HepG2 (cell line): ENCODE measurements at regions not wholly inside any gene's neighbourhood (a gene's known extent, or its start where the extent isn't known, plus 50 kb on each side); places are given as distances from the start of the nearest gene placed in this dataset.

Source experiments
- ATAC-seq: fragments of 200-7000 bp; cut with Tn5 transposase; 3 replicates; pipeline ENCODE4 v1.9.1; 2020; ENCODE audit warnings: mild to moderate bottlenecking, moderate library complexity
- BruUV-seq: library from RNA; stranded (reverse); fragments of 400-500 nt; replicated peaks from 2 replicates; lab custom pipeline; 2021; lab: Mats Ljungman, UMichigan
- CTCF ChIA-PET: fragments of 300-600 bp; formaldehyde crosslinking; extraction: SDS; loops from one replicate; lab custom pipeline; 2021; ENCODE audit warnings: low total read pairs, inconsistent platforms, low intra/inter-chr PET ratio; lab: Yijun Ruan, JAX
- POLR2A ChIA-PET: fragments of 350-600 bp; sonication (Branson Sonifier 250); formaldehyde crosslinking; loops from one replicate; lab custom pipeline; 2020; ENCODE audit warnings: antibody characterized with exemption, inconsistent platforms; lab: Yijun Ruan, JAX
- DNase-seq: peaks from one replicate; pipeline ENCODE4 v3.0.0-alpha.2; 2015; ENCODE audit warnings: low spot score
- FAIRE-seq: peaks from 3 replicates; lab custom pipeline; 2011; peaks lifted over from hg19 to GRCh38; lab: Jason Lieb, UNC
- H2AFZ ChIP-seq: one replicate; pipeline ENCODE4 v1.6.1; 2011; ENCODE audit warnings: low read length, inconsistent platforms
- H3K27ac ChIP-seq: fragments of 300-600 bp; 3 replicates; pipeline ENCODE4 v1.8.0; 2011; ENCODE audit warnings: mixed run types, mild to moderate bottlenecking, mixed read lengths, low read length, inconsistent platforms; ENCODE audit not compliant: insufficient read depth; ENCODE audit errors: extremely low read length
- H3K27me3 ChIP-seq, 2 experiments: fragments of 200-600 bp in 1 of 2; 2 replicates in 1 of 2; 3 replicates in 1 of 2; pipeline versions ENCODE4 v1.6.0 to v1.8.0; 2011; ENCODE audit warnings: low read length in 2 of 2, mild to moderate bottlenecking in 2 of 2, moderate library complexity in 2 of 2, inconsistent platforms in 1 of 2; ENCODE audit not compliant: insufficient read depth in 2 of 2, control insufficient read depth in 1 of 2
- H3K36me3 ChIP-seq, 2 experiments: fragments of 200-600 bp in 1 of 2; replicated peaks in 1 of 2; 2 replicates in 1 of 2; 3 replicates in 1 of 2; pipeline versions ENCODE4 v1.5.1 to v1.8.0; 2011; ENCODE audit warnings: low read length in 2 of 2, inconsistent platforms in 1 of 2; ENCODE audit not compliant: insufficient read depth in 2 of 2, control insufficient read depth in 1 of 2
- H3K4me1 ChIP-seq: 2 replicates; pipeline ENCODE4 v1.5.1; 2012; ENCODE audit warnings: low read length, inconsistent platforms; ENCODE audit not compliant: insufficient read depth
- H3K4me2 ChIP-seq: 2 replicates; pipeline ENCODE4 v1.6.0; 2011; ENCODE audit warnings: low read depth, low read length, inconsistent platforms
- H3K4me3 ChIP-seq, 3 experiments: fragments of 200-600 bp in 1 of 3; sonication (generic), shearing (Covaris generic) in 1 of 3; replicated peaks in 1 of 3; 2 replicates each; pipeline ENCODE4 v1.5.1; 2011 to 2016; ENCODE audit warnings: low read length in 3 of 3, inconsistent platforms in 2 of 3, low read depth in 2 of 3, mild to moderate bottlenecking in 2 of 3, control low read depth in 1 of 3, mixed read lengths in 1 of 3; ENCODE audit not compliant: insufficient read depth in 1 of 3
- H3K79me2 ChIP-seq: one replicate; pipeline ENCODE4 v1.6.1; 2011; ENCODE audit warnings: low read length, inconsistent platforms; ENCODE audit not compliant: insufficient read depth
- H3K9ac ChIP-seq: 2 replicates; pipeline ENCODE4 v1.6.0; 2011; ENCODE audit warnings: mild to moderate bottlenecking, low read depth, low read length, inconsistent platforms; ENCODE audit not compliant: insufficient read depth
- H3K9me3 ChIP-seq: 2 replicates; pipeline ENCODE4 v1.5.1; 2012; ENCODE audit warnings: mild to moderate bottlenecking, low read length
- H4K20me1 ChIP-seq: 2 replicates; pipeline ENCODE4 v1.6.0; 2011; ENCODE audit warnings: inconsistent platforms, mild to moderate bottlenecking, low read length, moderate library complexity; ENCODE audit not compliant: insufficient read depth
- ATM ChIP-seq: fragments of 450-650 bp; IDR thresholded peaks from 2 replicates; pipeline ENCODE4 v1.7.1; 2017; ENCODE audit warnings: mild to moderate bottlenecking, borderline replicate concordance
- CREM ChIP-seq, 2 experiments: sonication (generic) in 1 of 2; formaldehyde crosslinking in 1 of 2; IDR thresholded peaks; 2 replicates each; pipeline versions ENCODE4 v1.4.0 to v1.6.1; 2016 to 2020; ENCODE audit warnings: antibody characterized with exemption in 1 of 2, mild to moderate bottlenecking in 1 of 2, missing genetic modification reagents in 1 of 2
- SMYD3 ChIP-seq: sonication (generic); formaldehyde crosslinking; IDR thresholded peaks from 2 replicates; pipeline ENCODE4 v1.8.1; 2023; ENCODE audit warnings: mild to moderate bottlenecking, missing genetic modification reagents
- SOX13 ChIP-seq, 3 experiments: fragments of 450-650 bp in 1 of 3; sonication (generic) in 1 of 3; formaldehyde crosslinking in 1 of 3; IDR thresholded peaks in 2 of 3; conservative IDR thresholded peaks in 1 of 3; 2 replicates each; pipeline versions ENCODE4 v1.5.0 to v1.6.1; 2016 to 2020; ENCODE audit warnings: antibody characterized with exemption in 1 of 3, mild to moderate bottlenecking in 1 of 3, missing compliant biosample characterization in 1 of 3, missing genetic modification reagents in 1 of 3, moderate library complexity in 1 of 3
- SOX6 ChIP-seq, 2 experiments: fragments of 450-650 bp in 1 of 2; sonication (generic) in 1 of 2; formaldehyde crosslinking in 1 of 2; IDR thresholded peaks; 2 replicates each; pipeline versions ENCODE4 v1.4.0 to v1.6.1; 2017 to 2020; ENCODE audit warnings: antibody characterized with exemption in 1 of 2, mild to moderate bottlenecking in 1 of 2, missing genetic modification reagents in 1 of 2
- TBL1XR1 ChIP-seq: fragments of 150-350 bp; IDR thresholded peaks from 2 replicates; pipeline ENCODE4 v1.6.1; 2014; ENCODE audit warnings: borderline replicate concordance, low read length; ENCODE audit not compliant: partially characterized antibody
- ZKSCAN8 ChIP-seq: IDR thresholded peaks from 2 replicates; pipeline ENCODE4 v1.6.1; 2016; ENCODE audit warnings: borderline replicate concordance, missing genetic modification reagents, missing compliant biosample characterization
- ZMAT3 ChIP-seq: sonication (generic); formaldehyde crosslinking; conservative IDR thresholded peaks from 2 replicates; pipeline ENCODE4 v1.7.0; 2021; ENCODE audit warnings: missing genetic modification reagents
- ZNF143 ChIP-seq: sonication (generic); formaldehyde crosslinking; IDR thresholded peaks from 2 replicates; pipeline ENCODE4 v1.4.0; 2020; ENCODE audit warnings: missing genetic modification reagents
- ZNF333 ChIP-seq: sonication (generic); formaldehyde crosslinking; IDR thresholded peaks from 2 replicates; pipeline ENCODE4 v1.4.0; 2020; ENCODE audit warnings: mild to moderate bottlenecking, missing genetic modification reagents, borderline replicate concordance
- ZNF335 ChIP-seq: sonication (generic); formaldehyde crosslinking; IDR thresholded peaks from 2 replicates; pipeline ENCODE4 v1.4.0; 2020; ENCODE audit warnings: missing genetic modification reagents
- ZNF629 ChIP-seq: sonication (generic); formaldehyde crosslinking; conservative IDR thresholded peaks from 2 replicates; pipeline ENCODE4 v1.5.0; 2020; ENCODE audit warnings: missing genetic modification reagents
- WGBS: methylation state at CpG from one replicate; pipeline ENCODE4 v1.1.6; 2017; ENCODE audit warnings: low lambda C conversion rate; 5-methylcytosine and 5-hydroxymethylcytosine counted together
- in situ Hi-C: cut with HindIII; loops from 2 replicates; pipeline ENCODE4 v1.10.0; 2017; ENCODE audit warnings: low pct_unique_long_range_greater_than_20kb; ENCODE audit not compliant: extremely low pct_ligation_motif_present
- intact Hi-C: fragments of 100-400 bp; cut with micrococcal nuclease; formaldehyde crosslinking; loops from one replicate; pipeline ENCODE4 v1.10.0; 2022; ENCODE audit not compliant: unreplicated experiment
- TF ChIP-seq, protein P1 (sequence below): sonication (generic); formaldehyde crosslinking; IDR thresholded peaks from 2 replicates; pipeline ENCODE4 v1.4.0; 2020; ENCODE audit warnings: missing genetic modification reagents
- TF ChIP-seq, protein P2 (sequence below): sonication (generic); formaldehyde crosslinking; conservative IDR thresholded peaks from 2 replicates; pipeline ENCODE4 v1.4.0; 2020; ENCODE audit warnings: missing genetic modification reagents
- TF ChIP-seq, protein P3 (sequence below): sonication (generic); formaldehyde crosslinking; conservative IDR thresholded peaks from 2 replicates; pipeline ENCODE4 v1.8.0; 2022; ENCODE audit warnings: low read depth, missing genetic modification reagents

DNA sequence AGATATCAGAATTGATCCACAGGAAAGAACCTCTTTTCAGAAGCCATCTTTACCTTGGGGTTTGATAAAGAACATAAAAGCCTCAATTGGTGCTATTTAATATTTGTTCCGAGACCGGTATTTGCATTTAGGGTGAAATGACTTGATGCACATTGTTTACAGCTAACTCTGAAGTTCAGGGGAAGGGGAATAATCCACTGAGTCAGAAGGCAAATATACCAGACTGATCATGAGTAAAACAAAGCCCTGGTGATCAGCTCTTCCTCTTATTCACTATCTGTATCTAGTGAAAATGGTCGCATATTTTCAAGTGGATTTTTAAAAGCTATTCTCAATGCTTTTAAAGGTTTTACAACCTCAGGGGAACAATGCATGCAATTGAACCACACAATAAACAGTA is 53.0 kb upstream of the ATP8B1 start:
- no peak overlapping the region for H2AFZ ChIP-seq
- WGBS = 16% methylated on average over 3 of the region's 3 CpGs
- ChIA-PET POLR2A (no interaction called here), CTCF (no interaction called here)
- H3K4me3 ChIP-seq = no peak overlapping the region
- TF ChIP-seq ZNF143 (CRISPR knock-in tag) (no peak), ZKSCAN8 (no peak)
- TF ChIP-seq, protein P1, sequence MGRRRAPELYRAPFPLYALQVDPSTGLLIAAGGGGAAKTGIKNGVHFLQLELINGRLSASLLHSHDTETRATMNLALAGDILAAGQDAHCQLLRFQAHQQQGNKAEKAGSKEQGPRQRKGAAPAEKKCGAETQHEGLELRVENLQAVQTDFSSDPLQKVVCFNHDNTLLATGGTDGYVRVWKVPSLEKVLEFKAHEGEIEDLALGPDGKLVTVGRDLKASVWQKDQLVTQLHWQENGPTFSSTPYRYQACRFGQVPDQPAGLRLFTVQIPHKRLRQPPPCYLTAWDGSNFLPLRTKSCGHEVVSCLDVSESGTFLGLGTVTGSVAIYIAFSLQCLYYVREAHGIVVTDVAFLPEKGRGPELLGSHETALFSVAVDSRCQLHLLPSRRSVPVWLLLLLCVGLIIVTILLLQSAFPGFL (CRISPR knock-in tag) = no peak
- ATAC-seq (no peak), FAIRE-seq (no peak), DNase-seq (no peak)
- in situ Hi-C loops = no loop called here
- H3K9ac ChIP-seq = no peak overlapping the region
- no peaks in the 10 kb centered on the region for H3K9me3 ChIP-seq
- no peaks in the 10 kb centered on the region for H3K27me3 ChIP-seq
- intact Hi-C loops = loop anchor here (5.0 to 10.0 kb wide), 3 partner anchors 51 to 234 kb away; partner anchors contain the start of genes ATP8B1 and NARS1
- no peaks in the 10 kb centered on the region for H3K4me1 ChIP-seq
- no peaks in the 10 kb centered on the region for H4K20me1 ChIP-seq
- no peaks in the 10 kb centered on the region for H3K79me2 ChIP-seq
- no TSS peak for BruUV-seq
- no peaks in the 10 kb centered on the region for H3K36me3 ChIP-seq
- H3K4me2 ChIP-seq = no peak overlapping the region
- H3K27ac ChIP-seq = no peak overlapping the region

- DNase-seq (no peak), FAIRE-seq (no peak), ATAC-seq (no peak)
- Histone ChIP-seq H3K4me1 (no peaks in the 10 kb centered on the region), H3K4me3 (no peak overlapping the region), H4K20me1 (no peaks in the 10 kb centered on the region), H3K36me3 (no peaks in the 10 kb centered on the region), H3K27ac (no peak overlapping the region), H3K27me3 (no peaks in the 10 kb centered on the region), H3K9ac (no peak overlapping the region), H3K79me2 (no peaks in the 10 kb centered on the region), H2AFZ (no peak overlapping the region), H3K4me2 (no peak overlapping the region), H3K9me3 (no peaks in the 10 kb centered on the region)
- BruUV-seq = no TSS peak
- ChIA-PET POLR2A (no interaction called here), CTCF (no interaction called here)
- in situ Hi-C loops = no loop called here
- WGBS = 41% methylated on average over 2 of the region's 2 CpGs
- intact Hi-C loops = loop anchor here (5.0 to 10.0 kb wide), 3 partner anchors 51 to 233 kb away; partner anchors contain the start of genes ATP8B1 and NARS1
- TF ChIP-seq ATM = no peak
- TF ChIP-seq ZNF629 (CRISPR knock-in tag) = no peak
- TF ChIP-seq CREM (IDR thresholded peaks at IDR 0.05) = no peak
- no peak for TF ChIP-seq CREM (CRISPR knock-in tag; IDR thresholded peaks at IDR 0.05)
- no peak for TF ChIP-seq ZNF335 (CRISPR knock-in tag)
- TF ChIP-seq, protein P2, sequence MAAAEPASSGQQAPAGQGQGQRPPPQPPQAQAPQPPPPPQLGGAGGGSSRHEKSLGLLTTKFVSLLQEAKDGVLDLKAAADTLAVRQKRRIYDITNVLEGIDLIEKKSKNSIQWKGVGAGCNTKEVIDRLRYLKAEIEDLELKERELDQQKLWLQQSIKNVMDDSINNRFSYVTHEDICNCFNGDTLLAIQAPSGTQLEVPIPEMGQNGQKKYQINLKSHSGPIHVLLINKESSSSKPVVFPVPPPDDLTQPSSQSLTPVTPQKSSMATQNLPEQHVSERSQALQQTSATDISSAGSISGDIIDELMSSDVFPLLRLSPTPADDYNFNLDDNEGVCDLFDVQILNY (CRISPR knock-in tag) = no peak
- no peak for TF ChIP-seq ZNF333 (CRISPR knock-in tag)
- TF ChIP-seq SMYD3 (CRISPR knock-in tag) = no peak
- TF ChIP-seq ZMAT3 (CRISPR knock-in tag) = no peak
- TF ChIP-seq TBL1XR1 = no peak
- TF ChIP-seq SOX13 (IDR thresholded peaks at IDR 0.05) = no peak
- TF ChIP-seq SOX13 (CRISPR knock-in tag; conservative IDR thresholded peaks at IDR 0.05 in 1 of 2, IDR thresholded peaks at IDR 0.05 in 1 of 2) = no peak
- no peak for TF ChIP-seq SOX6 (IDR thresholded peaks at IDR 0.05)
- no peak for TF ChIP-seq SOX6 (CRISPR knock-in tag; IDR thresholded peaks at IDR 0.05)
- TF ChIP-seq, protein P3, sequence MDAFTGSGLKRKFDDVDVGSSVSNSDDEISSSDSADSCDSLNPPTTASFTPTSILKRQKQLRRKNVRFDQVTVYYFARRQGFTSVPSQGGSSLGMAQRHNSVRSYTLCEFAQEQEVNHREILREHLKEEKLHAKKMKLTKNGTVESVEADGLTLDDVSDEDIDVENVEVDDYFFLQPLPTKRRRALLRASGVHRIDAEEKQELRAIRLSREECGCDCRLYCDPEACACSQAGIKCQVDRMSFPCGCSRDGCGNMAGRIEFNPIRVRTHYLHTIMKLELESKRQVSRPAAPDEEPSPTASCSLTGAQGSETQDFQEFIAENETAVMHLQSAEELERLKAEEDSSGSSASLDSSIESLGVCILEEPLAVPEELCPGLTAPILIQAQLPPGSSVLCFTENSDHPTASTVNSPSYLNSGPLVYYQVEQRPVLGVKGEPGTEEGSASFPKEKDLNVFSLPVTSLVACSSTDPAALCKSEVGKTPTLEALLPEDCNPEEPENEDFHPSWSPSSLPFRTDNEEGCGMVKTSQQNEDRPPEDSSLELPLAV (CRISPR knock-in tag) = no peak
Measured at GRCh38 chr18:57855551-57855950, 52.4 kb upstream of the ATP8B1 start.
